ENCODE measurements at regions not wholly inside any gene's neighbourhood (a gene's known extent, or its start where the extent isn't known, plus 50 kb on each side); places are given as distances from the start of the nearest gene placed in this dataset.
A peak's percentile ranks its signal among the peaks of the same experiment; 100 is the strongest.

DNA sequence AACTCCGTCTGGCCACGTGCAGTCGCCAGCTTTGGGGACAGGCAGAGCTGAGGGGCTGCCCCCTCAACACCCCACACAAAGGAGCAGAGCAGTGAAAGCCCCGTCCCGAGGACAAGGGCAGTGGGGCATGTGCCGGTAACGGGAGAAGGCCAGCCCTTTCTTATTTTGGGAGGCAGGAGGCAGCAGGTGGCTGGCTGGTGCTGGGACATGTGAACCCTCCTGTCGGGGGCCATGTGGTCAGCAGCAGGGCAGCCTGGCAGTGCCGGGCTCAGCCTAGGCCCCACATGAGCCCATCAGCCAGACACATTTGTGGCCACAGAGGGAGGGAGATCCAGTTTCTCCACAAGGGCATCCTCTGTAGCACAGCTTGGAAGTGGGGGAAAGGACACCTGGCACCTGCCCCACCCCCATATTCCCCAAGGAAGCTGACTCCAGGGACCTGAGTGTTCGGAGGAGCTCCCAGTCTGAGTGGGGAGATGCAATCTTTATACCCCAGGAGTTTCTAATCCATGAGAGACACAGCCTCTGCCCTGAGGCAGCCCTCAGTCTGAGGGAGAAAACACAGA lies 137.6 kb downstream of the MRPL14 start:
- Histone ChIP-seq H3K79me2 (ENCODE audit: insufficient read depth, low read length) (no peaks in the 10 kb centered on the region), H4K20me1 (ENCODE audit: insufficient read depth, low read length) (no peaks in the 10 kb centered on the region), H2AFZ (ENCODE audit: insufficient read depth, low read depth, low read length, poor library complexity, severe bottlenecking) (no peak overlapping the region), H3K4me3 (replicated peaks in 1 of 3; ENCODE audit: low read depth in 2 of 3, low read length in 3 of 3) (no peak overlapping the region), H3K27me3 (ENCODE audit: control insufficient read depth in 2 of 2, insufficient read depth in 2 of 2, low read length in 2 of 2) (no peaks in the 10 kb centered on the region), H3K27ac (ENCODE audit: low read depth in 1 of 2, low read length in 2 of 2) (no peak overlapping the region), H3K4me1 (ENCODE audit: control insufficient read depth in 1 of 2, insufficient read depth in 2 of 2, low read length in 2 of 2) (no peaks in the 10 kb centered on the region), H3K36me3 (replicated peaks in 1 of 2; ENCODE audit: control insufficient read depth in 1 of 2, insufficient read depth in 2 of 2, low read length in 2 of 2) (no peaks in the 10 kb centered on the region), H3K9me3 (replicated peaks in 1 of 2; ENCODE audit: control insufficient read depth in 1 of 2, insufficient read depth in 1 of 2, low read length in 2 of 2) (no peaks in the 10 kb centered on the region), H3K4me2 (replicated peaks; ENCODE audit: extremely low read depth, low read length, poor library complexity, severe bottlenecking) (no peak overlapping the region), H3K9ac (ENCODE audit: insufficient read depth, low read length, poor library complexity, severe bottlenecking) (no peak overlapping the region)
- H3K4me1 Mint-ChIP-seq, result no peaks in the 10 kb centered on the region
- no peaks in the 10 kb centered on the region for H3K36me3 Mint-ChIP-seq
- peaks cover 4 to 17% (median 7%) of the 10 kb centered on the region in 3 donors for H3K27me3 Mint-ChIP-seq (ENCODE audit: low read depth in 3 of 3)
- H3K4me3 Mint-ChIP-seq, result no peak overlapping the region
- intact Hi-C loops (cut with micrococcal nuclease), result no loop called here
- WGBS (ENCODE audit: insufficient coverage), result 93% methylated on average over 6 of the region's 10 CpGs
- no peaks in the 10 kb centered on the region for H3K9me3 Mint-ChIP-seq
- peak overlapping the region in 1 of 7 donors; percentile 13 for H3K27ac Mint-ChIP-seq
- TF ChIP-seq, protein P1, sequence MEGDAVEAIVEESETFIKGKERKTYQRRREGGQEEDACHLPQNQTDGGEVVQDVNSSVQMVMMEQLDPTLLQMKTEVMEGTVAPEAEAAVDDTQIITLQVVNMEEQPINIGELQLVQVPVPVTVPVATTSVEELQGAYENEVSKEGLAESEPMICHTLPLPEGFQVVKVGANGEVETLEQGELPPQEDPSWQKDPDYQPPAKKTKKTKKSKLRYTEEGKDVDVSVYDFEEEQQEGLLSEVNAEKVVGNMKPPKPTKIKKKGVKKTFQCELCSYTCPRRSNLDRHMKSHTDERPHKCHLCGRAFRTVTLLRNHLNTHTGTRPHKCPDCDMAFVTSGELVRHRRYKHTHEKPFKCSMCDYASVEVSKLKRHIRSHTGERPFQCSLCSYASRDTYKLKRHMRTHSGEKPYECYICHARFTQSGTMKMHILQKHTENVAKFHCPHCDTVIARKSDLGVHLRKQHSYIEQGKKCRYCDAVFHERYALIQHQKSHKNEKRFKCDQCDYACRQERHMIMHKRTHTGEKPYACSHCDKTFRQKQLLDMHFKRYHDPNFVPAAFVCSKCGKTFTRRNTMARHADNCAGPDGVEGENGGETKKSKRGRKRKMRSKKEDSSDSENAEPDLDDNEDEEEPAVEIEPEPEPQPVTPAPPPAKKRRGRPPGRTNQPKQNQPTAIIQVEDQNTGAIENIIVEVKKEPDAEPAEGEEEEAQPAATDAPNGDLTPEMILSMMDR (IDR thresholded peaks at IDR 0.05), result no peak
- no peak for DNase-seq

DNA sequence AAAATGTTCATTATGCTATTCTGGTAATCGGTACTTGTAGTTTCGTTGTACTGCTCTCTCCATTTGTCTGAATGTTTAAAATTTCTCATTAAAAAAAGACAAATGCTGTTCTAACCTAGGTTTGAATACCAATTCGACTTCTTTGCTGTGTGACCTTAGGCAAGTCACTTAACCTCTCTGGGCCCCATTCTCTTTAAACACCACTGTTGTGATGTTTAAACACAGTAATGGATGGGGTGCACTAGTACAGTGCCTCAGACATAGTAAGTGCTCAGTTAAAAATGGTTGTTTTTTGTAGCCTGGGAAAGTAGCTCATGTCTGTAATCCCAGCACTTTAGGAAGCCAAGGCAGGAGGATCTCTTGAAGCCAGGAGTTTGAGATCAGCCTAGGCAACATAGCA lies 138.5 kb downstream of the MRPL14 start:
- Histone ChIP-seq H2AFZ (ENCODE audit: insufficient read depth, low read depth, low read length, poor library complexity, severe bottlenecking) (no peak overlapping the region), H3K36me3 (replicated peaks in 1 of 2; ENCODE audit: control insufficient read depth in 1 of 2, insufficient read depth in 2 of 2, low read length in 2 of 2) (no peaks in the 10 kb centered on the region), H4K20me1 (ENCODE audit: insufficient read depth, low read length) (no peaks in the 10 kb centered on the region), H3K4me2 (replicated peaks; ENCODE audit: extremely low read depth, low read length, poor library complexity, severe bottlenecking) (no peak overlapping the region), H3K79me2 (ENCODE audit: insufficient read depth, low read length) (no peaks in the 10 kb centered on the region), H3K27ac (ENCODE audit: low read depth in 1 of 2, low read length in 2 of 2) (no peak overlapping the region), H3K27me3 (ENCODE audit: control insufficient read depth in 2 of 2, insufficient read depth in 2 of 2, low read length in 2 of 2) (no peaks in the 10 kb centered on the region), H3K4me1 (ENCODE audit: control insufficient read depth in 1 of 2, insufficient read depth in 2 of 2, low read length in 2 of 2) (no peaks in the 10 kb centered on the region), H3K9ac (ENCODE audit: insufficient read depth, low read length, poor library complexity, severe bottlenecking) (no peak overlapping the region), H3K4me3 (replicated peaks in 1 of 3; ENCODE audit: low read depth in 2 of 3, low read length in 3 of 3) (no peak overlapping the region), H3K9me3 (replicated peaks in 1 of 2; ENCODE audit: control insufficient read depth in 1 of 2, insufficient read depth in 1 of 2, low read length in 2 of 2) (no peaks in the 10 kb centered on the region)
- H3K27ac Mint-ChIP-seq, result no peak overlapping the region
- peaks cover 6 to 17% (median 7%) of the 10 kb centered on the region in 3 donors for H3K27me3 Mint-ChIP-seq (ENCODE audit: low read depth in 3 of 3)
- no peaks in the 10 kb centered on the region for H3K36me3 Mint-ChIP-seq
- intact Hi-C loops (cut with micrococcal nuclease), result no loop called here
- DNase-seq, result no peak
- TF ChIP-seq, protein P1 (IDR thresholded peaks at IDR 0.05), result no peak
- no peak overlapping the region for H3K4me3 Mint-ChIP-seq
- WGBS (ENCODE audit: insufficient coverage), result 100% methylated on average over 1 of the region's 3 CpGs
- H3K9me3 Mint-ChIP-seq, result no peaks in the 10 kb centered on the region
- no peaks in the 10 kb centered on the region for H3K4me1 Mint-ChIP-seq

All from CD14-positive monocyte (primary cell).